Mesothelial cell of epicardium (in vitro differentiated cells): ENCODE measurements at regions not wholly inside any gene's neighbourhood (a gene's known extent, or its start where the extent isn't known, plus 50 kb on each side); places are given as distances from the start of the nearest gene placed in this dataset.

Experiments used
- DNase-seq, 2 experiments: peaks; one replicate each; pipeline ENCODE4 v3.0.0; 2021; ENCODE audit warnings: low spot score in 2 of 2; ENCODE audit not compliant: unreplicated experiment in 2 of 2
- H3K27ac Mint-ChIP-seq: 2 replicates; pipeline ENCODE4 v1.8.0; 2021; ENCODE audit warnings: mixed read lengths
- H3K27me3 Mint-ChIP-seq: 2 replicates; pipeline ENCODE4 v1.8.0; 2021; ENCODE audit warnings: low read depth, mixed read lengths
- H3K36me3 Mint-ChIP-seq: 2 replicates; pipeline ENCODE4 v1.8.0; 2021; ENCODE audit warnings: mixed read lengths
- H3K4me1 Mint-ChIP-seq: 2 replicates; pipeline ENCODE4 v1.8.0; 2021; ENCODE audit warnings: mixed read lengths
- H3K4me3 Mint-ChIP-seq: 2 replicates; pipeline ENCODE4 v1.8.0; 2021; ENCODE audit warnings: mild to moderate bottlenecking, moderate library complexity, mixed read lengths
- H3K9me3 Mint-ChIP-seq: 2 replicates; pipeline ENCODE4 v1.8.0; 2021; ENCODE audit warnings: mixed read lengths
- TF ChIP-seq, protein P1 (sequence below): fragments of 200-600 bp; sonication (generic); IDR thresholded peaks from one replicate; pipeline ENCODE4 v1.5.0; 2021; ENCODE audit warnings: antibody characterized with exemption; ENCODE audit not compliant: unreplicated experiment

GRCh38 chr3:104411757-104412156 lies 955.0 kb upstream of the ALCAM start:
- Mint-ChIP-seq H3K36me3 (no peaks in the 10 kb centered on the region), H3K9me3 (peaks cover 6% of the 10 kb centered on the region), H3K4me3 (no peak overlapping the region), H3K4me1 (peaks cover 2% of the 10 kb centered on the region), H3K27me3 (no peaks in the 10 kb centered on the region), H3K27ac (no peak overlapping the region)
- no peak for DNase-seq
- TF ChIP-seq, protein P1, sequence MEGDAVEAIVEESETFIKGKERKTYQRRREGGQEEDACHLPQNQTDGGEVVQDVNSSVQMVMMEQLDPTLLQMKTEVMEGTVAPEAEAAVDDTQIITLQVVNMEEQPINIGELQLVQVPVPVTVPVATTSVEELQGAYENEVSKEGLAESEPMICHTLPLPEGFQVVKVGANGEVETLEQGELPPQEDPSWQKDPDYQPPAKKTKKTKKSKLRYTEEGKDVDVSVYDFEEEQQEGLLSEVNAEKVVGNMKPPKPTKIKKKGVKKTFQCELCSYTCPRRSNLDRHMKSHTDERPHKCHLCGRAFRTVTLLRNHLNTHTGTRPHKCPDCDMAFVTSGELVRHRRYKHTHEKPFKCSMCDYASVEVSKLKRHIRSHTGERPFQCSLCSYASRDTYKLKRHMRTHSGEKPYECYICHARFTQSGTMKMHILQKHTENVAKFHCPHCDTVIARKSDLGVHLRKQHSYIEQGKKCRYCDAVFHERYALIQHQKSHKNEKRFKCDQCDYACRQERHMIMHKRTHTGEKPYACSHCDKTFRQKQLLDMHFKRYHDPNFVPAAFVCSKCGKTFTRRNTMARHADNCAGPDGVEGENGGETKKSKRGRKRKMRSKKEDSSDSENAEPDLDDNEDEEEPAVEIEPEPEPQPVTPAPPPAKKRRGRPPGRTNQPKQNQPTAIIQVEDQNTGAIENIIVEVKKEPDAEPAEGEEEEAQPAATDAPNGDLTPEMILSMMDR: no peak

- Mint-ChIP-seq H3K9me3 (peaks cover 3% of the 10 kb centered on the region), H3K27me3 (no peaks in the 10 kb centered on the region), H3K4me3 (no peak overlapping the region), H3K4me1 (peaks cover 5% of the 10 kb centered on the region), H3K36me3 (no peaks in the 10 kb centered on the region), H3K27ac (no peak overlapping the region)
- no peak for DNase-seq
- TF ChIP-seq, protein P1: no peak
Measured at GRCh38 chr3:104412608-104413580, 953.8 kb upstream of the ALCAM start.

DNA sequence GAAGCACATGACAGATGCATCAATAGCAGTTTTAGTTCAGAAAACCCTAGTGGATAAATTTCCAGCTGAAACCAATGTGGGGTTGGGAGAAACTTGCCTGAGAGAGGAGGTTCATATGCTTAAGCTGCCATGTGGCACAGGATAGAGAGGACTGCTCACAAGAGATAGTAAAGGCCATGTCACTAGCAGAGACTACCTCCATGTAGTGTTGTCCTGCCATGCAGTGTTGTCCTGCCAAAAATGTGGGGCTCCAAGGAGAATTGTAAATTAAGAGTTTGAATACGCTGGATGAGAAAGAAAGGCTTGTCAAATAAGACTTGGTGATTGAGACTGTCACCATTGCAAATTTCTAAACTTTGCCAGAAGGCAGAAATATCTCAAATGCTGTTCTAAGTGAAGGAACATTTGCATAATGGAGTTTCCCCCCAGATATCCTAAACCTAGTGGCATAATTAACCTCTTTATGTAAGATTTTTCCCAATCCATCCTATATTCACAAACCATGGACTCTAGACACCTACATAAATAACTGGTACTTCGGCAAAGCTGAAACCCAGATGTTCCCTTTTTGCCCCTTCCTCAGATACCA lies 938.3 kb upstream of the ALCAM start:
- peaks cover 2% of the 10 kb centered on the region for H3K36me3 Mint-ChIP-seq
- peaks cover 9% of the 10 kb centered on the region for H3K4me1 Mint-ChIP-seq
- no peak overlapping the region for H3K27ac Mint-ChIP-seq
- DNase-seq: no peak
- H3K4me3 Mint-ChIP-seq: no peak overlapping the region
- TF ChIP-seq, protein P1: no peak
- no peaks in the 10 kb centered on the region for H3K27me3 Mint-ChIP-seq
- peaks cover 11% of the 10 kb centered on the region for H3K9me3 Mint-ChIP-seq

GRCh38 chr3:104429727-104430126 lies 937.0 kb upstream of the ALCAM start:
- TF ChIP-seq, protein P1: no peak
- Mint-ChIP-seq H3K27ac (no peak overlapping the region), H3K9me3 (peaks cover 14% of the 10 kb centered on the region), H3K4me1 (peaks cover 9% of the 10 kb centered on the region), H3K36me3 (peaks cover 2% of the 10 kb centered on the region), H3K27me3 (no peaks in the 10 kb centered on the region), H3K4me3 (no peak overlapping the region)
- DNase-seq: no peak

- Mint-ChIP-seq H3K27ac (peak overlapping the region; percentile 5), H3K4me1 (peaks cover 25% of the 10 kb centered on the region), H3K27me3 (no peaks in the 10 kb centered on the region), H3K36me3 (peaks cover 2% of the 10 kb centered on the region), H3K4me3 (no peak overlapping the region), H3K9me3 (peaks cover 12% of the 10 kb centered on the region)
- TF ChIP-seq, protein P1: no peak
- no peak for DNase-seq
Measured at GRCh38 chr3:104436506-104436905, 930.2 kb upstream of the ALCAM start.
